G401.6 (cell line): ENCODE measurements at regions not wholly inside any gene's neighbourhood (a gene's known extent, or its start where the extent isn't known, plus 50 kb on each side); places are given as distances from the start of the nearest gene placed in this dataset.

Experiments used
- FAIRE-seq: peaks from 2 replicates; lab custom pipeline; 2012; peaks lifted over from hg19 to GRCh38; lab: Jason Lieb, UNC

DNA sequence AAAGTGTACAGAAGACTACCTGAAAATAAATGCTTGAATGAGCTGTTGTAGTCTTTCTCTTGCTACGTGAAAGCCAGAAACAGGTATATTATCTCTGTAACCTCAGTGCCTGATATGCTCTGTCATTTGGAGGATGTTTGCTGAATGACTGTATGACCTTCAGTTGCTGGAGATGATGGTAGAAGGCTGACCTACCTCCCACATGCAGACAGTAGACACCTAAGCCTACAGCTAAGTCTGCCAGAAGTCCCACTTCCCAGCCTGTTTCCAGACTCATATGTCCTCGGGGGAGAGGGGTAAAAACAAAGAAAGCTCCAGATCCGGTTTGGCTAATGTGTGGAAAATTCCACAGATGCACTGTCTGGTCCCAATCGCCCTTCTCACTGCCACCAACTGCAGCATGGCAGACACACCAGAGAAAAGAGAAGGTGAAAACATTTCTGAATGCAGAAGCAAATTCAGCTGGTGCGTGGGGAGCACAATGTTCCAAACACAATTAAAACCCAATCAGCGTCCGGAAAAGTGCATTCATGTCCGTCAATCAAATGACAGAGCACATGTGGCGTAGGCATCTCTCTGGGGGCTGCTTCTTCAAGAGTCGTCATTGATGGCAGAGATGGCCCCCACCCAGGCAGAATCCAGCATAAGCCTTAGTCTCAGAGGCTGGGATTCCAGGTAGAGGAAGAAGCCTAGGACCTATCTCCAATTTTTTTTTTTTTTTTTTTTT, 76.3 kb upstream of the TBX3 start:
- FAIRE-seq, result no peak

DNA sequence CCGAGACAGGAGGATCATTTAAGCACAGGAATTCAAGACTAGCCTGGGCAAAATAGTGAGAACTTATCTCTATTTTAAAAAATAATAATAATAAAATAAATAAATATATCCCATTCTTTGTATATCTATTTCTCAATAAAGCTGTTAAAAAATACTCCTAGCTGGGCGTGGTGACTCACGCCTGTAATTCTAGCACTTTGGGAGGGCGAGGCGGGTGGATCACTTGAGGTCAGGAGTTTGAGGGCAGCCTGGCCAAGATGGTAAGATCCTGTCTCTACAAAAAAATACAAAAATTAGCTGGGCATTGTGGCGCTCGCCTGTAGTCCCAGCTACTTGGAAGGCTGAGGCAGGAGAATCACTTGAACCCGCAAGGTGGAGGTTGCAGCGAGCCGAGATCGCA, 75.7 kb upstream of the TBX3 start:
- FAIRE-seq, result no peak

DNA sequence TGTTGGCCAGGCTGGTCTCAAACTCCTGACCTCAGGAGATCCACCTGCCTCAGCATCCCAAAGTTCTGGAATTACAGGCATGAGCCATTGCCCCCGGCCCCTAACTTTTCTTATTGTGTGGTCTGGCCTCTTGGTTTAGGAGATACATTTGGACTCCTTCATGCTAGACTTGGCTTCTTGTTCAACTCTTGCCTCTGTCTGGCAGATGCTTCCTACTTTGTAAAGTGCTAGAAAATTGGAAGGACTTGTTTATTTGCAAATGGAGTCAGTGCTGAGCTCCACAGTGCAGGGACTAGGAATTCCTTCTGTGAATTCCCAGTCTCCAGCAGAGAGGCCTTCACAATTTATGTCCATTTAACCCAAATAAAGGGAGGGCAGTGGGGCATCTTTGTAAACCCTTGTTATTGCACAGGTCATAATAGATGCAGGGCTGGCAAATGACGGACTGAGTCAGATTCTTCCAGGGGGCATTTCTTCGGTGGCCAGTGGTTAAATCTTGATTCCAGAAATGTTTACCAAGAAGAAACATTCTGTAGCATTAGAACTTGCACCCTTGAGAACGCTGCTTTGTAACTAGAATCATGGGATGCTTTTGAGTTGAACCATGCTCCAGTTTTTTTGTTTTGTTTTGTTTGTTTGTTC, 73.8 kb upstream of the TBX3 start:
- no peak for FAIRE-seq

DNA sequence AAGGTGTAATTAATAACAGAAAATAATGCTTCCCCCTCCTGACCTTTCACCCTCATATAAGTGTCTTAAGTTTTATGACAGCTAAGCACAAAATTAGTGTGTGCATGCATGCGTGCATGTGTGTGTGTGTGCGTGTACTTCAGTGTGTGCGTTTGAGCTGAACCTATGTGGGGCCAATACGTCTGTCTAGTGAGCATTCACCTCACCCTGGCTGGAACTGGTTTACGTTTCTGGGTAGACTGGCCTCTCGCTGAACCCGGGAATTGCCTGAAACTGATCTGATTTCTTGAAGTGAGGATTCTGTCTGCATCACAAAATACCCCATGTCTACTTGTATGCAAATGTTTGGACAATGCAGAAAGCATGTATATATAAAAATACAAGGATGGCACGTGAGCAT, 68.2 kb upstream of the TBX3 start:
- no peak for FAIRE-seq

DNA sequence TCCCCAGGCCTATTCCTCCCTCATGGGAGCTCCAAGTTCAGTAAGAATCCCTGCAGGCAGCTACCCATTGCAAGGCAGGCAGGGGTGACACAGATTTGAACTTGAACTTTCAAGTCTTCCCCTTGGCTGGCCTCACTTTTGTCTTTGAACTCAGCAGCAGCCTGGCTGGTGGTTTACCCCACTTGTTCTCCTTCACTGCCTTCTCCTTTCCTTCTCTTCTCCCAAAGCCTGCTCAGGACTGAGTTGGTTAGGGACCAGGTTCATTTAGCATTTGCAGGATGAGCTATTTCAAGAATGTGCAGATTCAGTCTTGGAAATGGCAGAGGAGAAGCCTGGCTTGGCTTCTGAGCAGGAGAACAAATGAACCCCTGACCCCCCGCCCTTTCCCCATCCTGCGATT, 67.7 kb upstream of the TBX3 start:
- FAIRE-seq, result no peak

DNA sequence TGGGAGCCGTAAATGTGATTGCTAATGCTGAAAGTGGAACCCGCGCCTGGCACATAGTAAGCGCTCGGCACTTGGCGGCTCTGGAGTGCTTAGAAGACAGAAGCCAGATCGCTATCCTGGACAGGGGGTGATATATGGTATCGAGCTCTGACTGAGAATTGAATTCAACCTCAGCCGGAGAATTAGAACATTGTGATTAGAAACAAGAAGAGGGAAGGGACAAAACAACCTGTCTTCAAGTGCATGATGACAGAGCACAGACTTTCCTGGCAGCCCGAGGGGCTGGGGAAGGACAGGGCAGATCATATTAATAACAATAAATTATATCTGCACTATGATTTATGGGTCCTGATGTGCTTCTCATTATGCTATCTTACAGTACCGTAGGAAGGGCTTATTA, 66.9 kb upstream of the TBX3 start:
- FAIRE-seq, result no peak

DNA sequence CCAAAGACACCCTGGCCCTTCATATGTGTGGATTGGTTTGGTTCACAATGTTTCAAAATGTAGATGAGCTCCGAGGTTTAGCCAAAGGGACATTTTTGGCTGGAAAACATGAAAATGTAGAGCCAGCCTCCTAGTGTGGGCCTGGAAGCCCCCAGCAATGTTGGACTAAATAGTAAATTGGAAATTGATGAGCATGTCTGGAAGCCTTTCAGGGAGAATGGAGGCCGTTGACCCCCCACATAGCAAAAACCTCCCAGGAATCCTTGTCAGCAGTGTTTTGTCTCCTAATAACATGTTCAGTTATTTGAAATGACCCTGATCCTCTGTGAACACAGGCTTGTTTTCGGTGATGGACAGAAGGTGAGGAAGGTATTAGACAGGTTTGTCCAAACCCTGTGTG, 65.1 kb upstream of the TBX3 start:
- no peak for FAIRE-seq

DNA sequence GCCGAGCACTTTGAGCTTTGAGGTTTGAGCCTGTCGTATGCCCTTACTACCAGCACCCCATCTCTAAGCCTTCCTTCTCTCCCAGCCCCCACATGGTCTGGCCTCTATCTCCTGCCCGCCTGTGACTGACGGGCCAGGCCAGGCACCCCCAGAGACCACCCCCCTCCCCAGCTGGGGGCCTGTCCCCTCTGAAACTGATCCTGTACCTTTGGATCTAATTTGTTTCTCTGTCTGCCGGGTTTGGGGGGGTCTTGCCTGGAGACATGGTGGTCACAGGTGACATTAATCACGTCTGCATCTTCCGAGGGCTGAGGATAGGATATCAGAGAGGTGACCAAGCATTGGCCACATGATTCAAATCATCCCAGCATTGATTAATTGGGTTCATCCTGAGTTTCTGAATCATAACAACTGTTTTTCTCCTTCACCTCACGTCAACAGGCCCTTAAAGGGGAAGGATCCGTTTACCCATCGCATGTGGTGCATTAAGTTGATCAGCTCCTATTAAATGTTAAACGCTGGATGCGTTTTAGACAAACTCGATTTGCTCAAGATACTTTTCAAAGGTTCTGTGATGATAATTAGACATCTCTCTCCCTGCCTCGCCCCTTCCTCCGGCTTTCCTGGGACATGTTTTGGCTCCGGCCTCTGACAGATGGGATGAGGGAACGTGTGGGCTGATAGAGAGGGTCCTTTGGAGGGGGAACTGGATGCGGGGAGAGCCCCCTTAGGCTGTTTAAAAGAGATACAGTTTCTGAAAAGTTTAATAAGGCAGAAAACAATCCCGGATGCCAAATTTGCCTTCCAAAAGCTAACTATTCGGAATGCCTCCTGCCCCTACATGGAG, 63.3 kb upstream of the TBX3 start:
- no peak for FAIRE-seq

DNA sequence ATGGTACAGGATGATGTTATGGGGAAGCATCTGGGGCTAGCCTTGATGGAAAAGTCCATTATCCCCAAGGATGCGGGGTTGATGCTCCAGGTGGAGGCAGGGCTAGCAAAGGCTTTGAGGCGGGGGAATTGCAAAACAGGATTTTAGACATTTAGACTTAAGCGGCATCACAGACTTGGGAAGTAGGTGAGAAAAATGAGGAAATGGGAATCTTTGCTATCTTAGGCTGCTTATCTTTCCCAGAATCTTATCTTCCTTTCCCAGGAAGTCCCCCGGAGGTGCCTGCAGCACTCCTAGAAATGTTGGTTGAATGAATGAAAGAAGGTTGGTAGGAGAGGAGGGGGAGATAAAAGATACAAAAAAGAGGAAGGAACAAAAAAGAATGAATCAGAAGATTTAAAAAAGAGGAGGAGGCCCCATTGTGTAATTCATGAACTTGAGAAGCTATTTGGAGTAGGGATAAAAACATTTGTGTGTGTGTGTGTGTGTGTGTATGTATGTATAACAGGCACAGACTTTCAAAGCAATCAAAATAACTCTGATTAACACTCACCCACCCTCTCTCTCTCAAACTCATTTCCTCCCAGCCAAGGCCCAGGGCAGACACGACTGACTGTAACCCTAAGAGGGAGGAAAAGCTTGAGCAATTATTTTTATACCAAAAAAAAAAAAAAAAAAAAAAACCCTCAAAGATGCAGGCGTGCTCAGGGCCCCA, 62.5 kb upstream of the TBX3 start:
- no peak for FAIRE-seq

DNA sequence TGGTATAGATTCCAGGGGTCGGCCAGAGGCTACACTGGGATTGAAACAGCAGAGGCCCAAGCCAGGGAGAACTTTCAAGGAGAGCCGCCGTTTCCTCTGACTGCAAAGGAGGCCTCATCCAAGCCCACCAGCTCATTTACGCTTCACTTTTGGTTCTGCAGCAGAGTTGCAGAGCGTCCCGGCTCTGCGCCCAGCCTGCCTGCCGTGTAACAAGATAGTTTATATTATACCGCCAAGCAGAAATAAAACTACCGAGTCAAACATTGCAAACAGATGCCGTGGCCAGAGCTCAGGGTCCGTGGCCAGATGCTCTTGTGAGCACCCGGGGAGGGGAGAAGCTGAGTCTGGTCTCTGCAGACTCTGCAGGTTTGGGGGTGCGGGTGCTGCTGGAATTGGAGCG, 60.7 kb upstream of the TBX3 start:
- no peak for FAIRE-seq

DNA sequence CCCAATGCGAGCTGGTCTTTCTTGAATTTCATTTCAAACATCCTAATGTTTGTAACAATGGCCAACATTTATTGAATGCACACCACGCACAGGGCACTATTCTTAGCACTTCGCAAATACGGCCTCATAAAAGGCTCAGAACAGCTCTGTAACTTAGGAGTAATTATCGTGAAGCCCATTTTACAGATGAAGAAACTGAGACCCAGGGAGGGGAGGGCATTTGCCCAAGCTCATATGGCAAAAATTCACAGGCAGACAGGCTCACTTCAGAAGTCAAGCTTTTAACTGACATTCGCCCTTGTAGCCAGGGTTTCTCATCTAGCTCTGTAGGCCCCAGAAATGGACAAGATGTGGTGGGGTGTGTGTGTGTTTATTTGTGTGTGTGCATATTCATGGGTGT, 60.3 kb upstream of the TBX3 start:
- no peak for FAIRE-seq

DNA sequence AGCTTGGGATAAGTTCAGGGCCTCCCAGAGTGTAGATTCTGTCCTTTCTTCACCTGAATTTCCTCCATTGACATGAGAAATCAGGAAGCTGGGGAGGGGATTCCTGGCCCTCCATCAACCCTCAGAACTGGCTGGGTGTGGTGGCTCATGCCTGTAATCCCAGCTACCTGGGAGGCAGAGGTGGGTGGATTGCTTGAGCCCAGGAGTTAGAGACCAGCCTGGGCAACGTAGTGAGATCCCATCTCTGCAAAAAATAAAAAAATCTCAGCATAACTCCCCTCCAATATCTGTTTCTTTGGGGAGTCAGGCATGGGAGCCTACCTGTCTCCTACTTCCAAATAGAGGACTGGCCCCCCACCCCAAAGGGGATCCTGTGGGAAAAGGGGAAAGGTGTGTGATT, 59.8 kb upstream of the TBX3 start:
- no peak for FAIRE-seq

DNA sequence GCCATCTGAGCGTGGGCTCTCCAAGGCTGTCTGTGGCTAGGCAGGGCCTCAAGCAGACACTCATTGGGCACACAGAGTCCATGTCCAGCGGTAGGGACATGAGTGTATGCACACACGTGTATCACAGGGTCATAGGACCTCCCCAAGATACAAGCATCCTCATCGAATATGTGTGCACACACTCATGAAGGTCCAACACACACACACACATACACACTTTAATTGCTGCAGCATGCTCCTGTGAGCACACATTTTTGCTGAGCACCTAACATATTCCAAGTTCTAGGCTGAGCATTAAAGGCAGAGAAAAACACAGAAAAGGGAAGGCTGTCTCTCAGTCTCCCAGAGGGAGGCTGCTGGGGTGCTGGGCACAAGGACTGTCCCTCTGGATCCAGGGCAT, 59.3 kb upstream of the TBX3 start:
- no peak for FAIRE-seq

DNA sequence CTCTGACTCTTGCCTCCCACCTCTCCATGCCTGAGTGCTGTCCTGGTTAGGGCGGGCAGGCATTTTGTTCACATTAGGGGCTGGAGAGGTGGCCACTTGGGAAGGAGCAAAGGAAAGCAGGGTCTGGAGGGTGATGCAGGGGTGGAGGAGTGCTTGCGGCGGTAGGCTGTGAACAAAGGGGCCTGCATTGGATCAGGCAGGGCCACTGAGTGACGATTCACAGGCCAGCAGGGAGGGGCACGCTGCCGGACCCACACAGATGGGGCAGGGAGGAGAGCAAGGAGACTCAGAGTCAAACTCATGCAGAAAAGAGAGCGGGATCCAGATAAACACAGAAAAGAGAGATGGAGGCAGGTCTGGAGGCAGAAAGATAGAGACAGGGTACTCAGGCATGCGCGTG, 58.4 kb upstream of the TBX3 start:
- FAIRE-seq, result no peak

DNA sequence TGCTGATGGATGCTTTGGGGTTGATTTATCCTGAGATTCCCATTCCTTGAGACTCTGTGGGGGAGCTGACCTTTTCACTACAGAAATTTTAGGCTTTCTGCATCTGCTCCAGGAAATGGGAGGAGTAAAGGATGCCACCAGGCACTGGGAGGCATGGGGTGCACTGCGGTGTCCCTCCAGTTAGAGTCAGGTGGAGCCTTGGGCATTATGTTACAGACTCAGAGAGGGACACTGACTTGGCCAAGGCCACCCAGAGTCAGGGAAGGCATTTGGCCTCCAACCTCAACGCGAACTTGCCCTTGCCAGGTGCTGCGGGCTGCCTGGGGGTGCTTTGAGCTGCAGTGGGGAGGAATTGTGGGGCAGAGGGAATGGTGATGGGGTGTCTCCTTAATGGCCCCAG, 58.0 kb upstream of the TBX3 start:
- FAIRE-seq, result no peak

DNA sequence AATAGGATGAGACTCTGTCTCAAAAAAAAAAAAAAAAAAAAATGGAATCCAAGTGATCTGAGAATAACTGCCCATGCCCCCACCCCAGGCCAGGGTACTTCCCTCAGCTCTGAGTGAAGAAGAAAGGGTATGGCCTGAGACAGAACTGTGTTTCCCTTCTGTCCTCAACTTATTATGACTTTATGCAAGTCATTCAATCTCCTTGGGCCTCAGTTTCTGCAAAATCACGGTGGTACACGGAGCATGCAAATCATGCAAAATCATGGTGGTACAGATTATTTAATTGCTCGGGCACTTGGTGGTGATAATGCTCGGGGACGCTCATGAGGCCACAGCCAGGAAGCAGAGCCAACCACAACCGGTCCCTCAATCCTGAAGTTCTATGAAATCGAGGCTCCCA, 56.5 kb upstream of the TBX3 start:
- FAIRE-seq, result no peak

DNA sequence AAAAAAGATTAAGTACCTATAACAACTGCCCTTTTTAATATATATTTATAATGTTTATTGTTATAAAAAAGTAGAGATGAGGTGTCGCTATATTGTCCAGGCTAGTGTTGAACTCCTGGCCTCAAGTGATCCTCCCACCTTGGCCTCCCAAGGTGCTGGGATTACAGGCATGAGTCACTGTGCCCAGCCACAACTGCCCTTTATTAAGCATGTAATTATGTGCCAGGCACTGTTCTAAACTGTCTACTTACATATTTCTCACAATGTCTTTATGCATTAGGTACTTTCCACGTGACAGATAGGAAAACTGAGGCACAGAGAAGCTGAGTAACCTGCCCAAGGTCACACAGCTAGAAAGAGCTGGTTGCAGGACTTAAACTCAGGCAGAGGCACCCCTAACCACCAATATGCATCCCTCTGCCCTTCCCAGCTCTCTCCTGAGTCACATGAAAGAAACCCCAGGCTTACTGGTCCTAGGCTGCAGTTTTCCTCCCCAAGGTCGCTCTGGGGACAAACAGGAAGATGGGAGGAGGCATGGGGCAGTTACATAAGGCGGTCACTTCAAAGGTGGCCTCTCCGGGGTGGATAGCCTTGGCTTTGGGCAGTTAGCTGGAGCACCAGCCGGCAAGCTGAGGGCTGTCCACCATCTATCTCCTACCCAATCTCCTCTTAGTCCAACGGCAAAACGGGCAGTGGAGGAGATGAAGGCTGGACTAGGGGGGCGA, 54.6 kb upstream of the TBX3 start:
- no peak for FAIRE-seq

DNA sequence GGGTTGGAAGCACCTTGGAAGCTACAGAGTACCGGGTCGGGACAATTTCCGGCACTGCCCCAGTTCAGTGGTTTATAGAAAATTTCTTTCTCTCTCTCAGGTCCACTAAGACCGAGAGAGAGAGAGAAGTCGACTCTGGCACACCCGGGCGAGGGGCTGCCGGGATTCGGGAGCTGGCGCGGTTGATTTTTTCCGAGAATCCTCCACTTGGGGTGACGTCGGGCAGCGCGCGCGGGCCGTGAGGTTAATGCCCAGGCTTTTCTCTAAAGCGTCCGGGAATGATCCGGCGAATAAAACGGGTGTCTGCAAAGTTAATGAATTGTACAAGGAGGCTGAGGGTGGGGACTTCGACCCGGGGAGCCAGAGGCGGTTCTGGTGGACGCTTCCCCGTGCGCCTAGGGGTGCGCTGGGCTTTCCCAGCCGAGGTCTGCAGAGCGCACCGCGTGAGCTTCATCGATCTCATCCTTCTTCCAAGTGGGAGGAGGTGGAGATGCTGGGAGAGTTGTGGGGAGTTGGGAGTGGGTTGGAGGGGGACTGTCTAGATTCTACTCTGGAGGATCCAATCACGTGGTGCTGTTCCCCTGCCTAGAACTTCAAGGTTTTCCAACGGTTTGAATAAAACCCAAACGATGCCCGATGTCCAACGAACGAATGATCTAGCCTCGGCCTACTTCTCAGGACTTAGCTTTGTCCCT, 51.9 kb upstream of the TBX3 start:
- no peak for FAIRE-seq

DNA sequence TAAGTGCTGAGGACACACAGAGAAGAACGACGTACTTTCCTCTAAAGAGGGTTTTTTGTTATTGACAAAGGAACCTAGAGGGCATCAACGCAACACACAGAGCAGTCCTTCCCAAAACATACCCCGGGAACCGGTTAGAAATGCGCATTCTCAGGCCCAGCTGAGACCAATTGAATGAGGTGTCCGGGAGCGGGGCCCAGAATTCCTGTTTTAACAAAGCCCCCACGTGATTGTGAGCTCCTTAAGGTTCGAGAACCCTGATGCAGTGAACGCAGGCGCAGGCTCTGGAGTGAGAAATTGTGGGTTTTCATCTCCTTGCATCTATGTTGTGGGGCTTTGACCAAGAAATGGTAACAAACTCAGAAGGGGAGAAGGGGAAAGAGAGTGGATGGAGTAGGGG, 51.0 kb upstream of the TBX3 start:
- no peak for FAIRE-seq

DNA sequence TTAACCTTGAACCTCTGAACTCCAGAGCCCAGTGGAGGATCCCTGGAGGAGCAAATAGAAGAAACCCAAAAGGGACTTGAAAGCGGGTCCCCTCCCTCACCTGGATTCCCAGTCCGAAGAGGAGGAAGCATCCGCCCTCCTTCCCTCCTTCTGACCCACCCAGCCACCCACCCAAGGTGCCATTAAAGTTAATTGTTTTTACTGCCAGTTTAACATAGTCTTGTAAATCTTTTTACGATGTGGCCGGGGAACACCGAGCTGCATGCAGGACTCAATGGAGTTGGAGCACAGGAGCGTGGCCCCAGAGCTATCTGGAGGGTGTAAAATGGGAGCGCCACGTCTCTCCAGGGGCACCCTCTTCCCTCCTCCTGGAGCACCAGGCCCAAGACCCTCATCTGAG, 49.9 kb upstream of the TBX3 start:
- FAIRE-seq, result no peak
